Stomach (tissue), 8 donors: ENCODE measurements at regions not wholly inside any gene's neighbourhood (a gene's known extent, or its start where the extent isn't known, plus 50 kb on each side); places are given as distances from the start of the nearest gene placed in this dataset.

ENCODE experiments used
- DNase-seq, 2 donors: peaks; one replicate each; pipeline versions ENCODE4 v3.0.0 to v3.0.0-alpha.2; 2013 to 2019
- H3K27ac ChIP-seq, 5 donors: fragments of 200-600 bp in 4 of 5; sonication (generic) in 4 of 5; one replicate each; pipeline ENCODE4 v1.5.1; 2013 to 2019; ENCODE audit warnings: mild to moderate bottlenecking in 1 of 5, moderate library complexity in 1 of 5
- H3K27me3 ChIP-seq, 3 donors: fragments of 200-600 bp; sonication (generic); one replicate each; pipeline ENCODE4 v1.5.1; 2017 to 2019; ENCODE audit warnings: mixed run types in 1 of 3
- H3K36me3 ChIP-seq, 4 donors: fragments of 200-600 bp; sonication (generic); 1 replicate in 3 of 4; 2 replicates in 1 of 4; pipeline ENCODE4 v1.5.1; 2016 to 2019
- H3K4me1 ChIP-seq, 4 donors: fragments of 200-600 bp; sonication (generic); one replicate each; pipeline ENCODE4 v1.5.1; 2016 to 2019
- H3K4me3 ChIP-seq, 4 donors: fragments of 200-600 bp; sonication (generic) in 3 of 4; one replicate each; pipeline ENCODE4 v1.5.1; 2016 to 2019; ENCODE audit warnings: mild to moderate bottlenecking in 1 of 4
- H3K9me3 ChIP-seq, 4 donors: fragments of 200-600 bp; sonication (generic); one replicate each; pipeline ENCODE4 v1.5.1; 2016 to 2019
- EP300 ChIP-seq: sonication (generic); formaldehyde crosslinking; IDR thresholded peaks from one replicate; pipeline ENCODE4 v1.6.1; 2017; ENCODE audit warnings: antibody characterized with exemption
- POLR2A ChIP-seq, 4 donors: fragments of 450-650 bp; IDR thresholded peaks; one replicate each; pipeline ENCODE4 v1.6.1; 2016; ENCODE audit warnings: antibody characterized with exemption in 4 of 4, control low read depth in 2 of 4, mild to moderate bottlenecking in 1 of 4, moderate library complexity in 1 of 4
- POLR2AphosphoS5 ChIP-seq, 3 donors: sonication (generic); formaldehyde crosslinking; IDR thresholded peaks; one replicate each; pipeline ENCODE4 v1.6.1; 2016; ENCODE audit warnings: antibody characterized with exemption in 3 of 3
- WGBS, 5 donors: extraction: QIAGEN DNeasy Blood & Tissue Kit in 3 of 5; methylation state at CpG; one replicate each; pipeline versions ENCODE4 v1.1.5 to v1.1.7; 2013 to 2018; 5-methylcytosine and 5-hydroxymethylcytosine counted together
- intact Hi-C: fragments of 100-400 bp; cut with DNase I; formaldehyde crosslinking; loops from one replicate; pipeline ENCODE4 v1.15.1; 2023; ENCODE audit warnings: low total_unique reads
- TF ChIP-seq, protein P1 (sequence below), 7 experiments: fragments of 450-650 bp in 4 of 7; fragments of 200-600 bp in 3 of 7; sonication (generic) in 3 of 7; IDR thresholded peaks; one replicate each; pipeline ENCODE4 v1.5.1; 2016 to 2019; ENCODE audit warnings: antibody characterized with exemption in 7 of 7, control low read depth in 2 of 7, mild to moderate bottlenecking in 1 of 7
- donor health status: healthy with polysubstance abuse.
- donor health status: Bipolar disorder and iron deficiency.
- donor health status: healthy.

DNA sequence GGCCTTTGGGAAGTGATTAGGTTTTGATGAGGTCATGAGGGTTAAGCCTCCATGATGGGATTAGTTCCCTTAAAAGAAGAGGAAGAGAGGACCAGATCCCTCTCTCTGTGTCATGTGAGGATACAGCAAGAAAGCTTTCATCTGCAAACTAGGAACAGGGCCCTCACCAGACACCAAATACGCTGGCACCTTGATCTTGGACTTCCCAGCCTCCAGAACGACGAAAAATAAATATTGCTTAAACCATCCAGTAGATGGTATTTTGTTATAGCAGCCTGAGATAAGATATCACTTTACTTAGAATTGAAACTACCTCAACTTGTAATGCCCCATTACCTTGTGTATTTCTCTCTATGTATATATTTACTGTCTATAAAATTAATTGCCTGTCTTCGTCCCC, 65.4 kb upstream of the NNAT start:
- no peak for TF ChIP-seq EP300
- TF ChIP-seq, protein P1, sequence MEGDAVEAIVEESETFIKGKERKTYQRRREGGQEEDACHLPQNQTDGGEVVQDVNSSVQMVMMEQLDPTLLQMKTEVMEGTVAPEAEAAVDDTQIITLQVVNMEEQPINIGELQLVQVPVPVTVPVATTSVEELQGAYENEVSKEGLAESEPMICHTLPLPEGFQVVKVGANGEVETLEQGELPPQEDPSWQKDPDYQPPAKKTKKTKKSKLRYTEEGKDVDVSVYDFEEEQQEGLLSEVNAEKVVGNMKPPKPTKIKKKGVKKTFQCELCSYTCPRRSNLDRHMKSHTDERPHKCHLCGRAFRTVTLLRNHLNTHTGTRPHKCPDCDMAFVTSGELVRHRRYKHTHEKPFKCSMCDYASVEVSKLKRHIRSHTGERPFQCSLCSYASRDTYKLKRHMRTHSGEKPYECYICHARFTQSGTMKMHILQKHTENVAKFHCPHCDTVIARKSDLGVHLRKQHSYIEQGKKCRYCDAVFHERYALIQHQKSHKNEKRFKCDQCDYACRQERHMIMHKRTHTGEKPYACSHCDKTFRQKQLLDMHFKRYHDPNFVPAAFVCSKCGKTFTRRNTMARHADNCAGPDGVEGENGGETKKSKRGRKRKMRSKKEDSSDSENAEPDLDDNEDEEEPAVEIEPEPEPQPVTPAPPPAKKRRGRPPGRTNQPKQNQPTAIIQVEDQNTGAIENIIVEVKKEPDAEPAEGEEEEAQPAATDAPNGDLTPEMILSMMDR (IDR thresholded peaks at IDR 0.05) = no peak
- no peak for TF ChIP-seq POLR2A (IDR thresholded peaks at IDR 0.05)
- TF ChIP-seq POLR2AphosphoS5 (IDR thresholded peaks at IDR 0.05) = no peak

DNA sequence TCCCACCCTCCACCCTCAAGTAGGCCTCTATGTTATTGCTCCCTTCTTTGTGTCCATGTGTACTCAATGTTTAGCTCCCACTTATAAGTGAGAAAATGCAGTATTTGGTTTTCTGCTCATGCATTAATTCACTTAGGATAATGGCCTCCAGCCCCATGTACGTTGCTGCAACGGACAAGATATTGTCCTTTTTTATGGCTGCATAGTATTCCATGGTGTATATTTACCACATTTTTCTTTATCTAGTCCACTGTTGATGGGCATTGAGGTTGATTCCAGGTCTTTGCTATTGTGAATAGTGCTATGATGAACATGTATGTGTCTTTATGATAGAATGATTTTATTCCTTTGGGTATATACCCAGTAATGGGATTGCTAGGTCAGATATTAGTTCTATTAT, 64.1 kb upstream of the NNAT start:
- WGBS, 5 donors = 74 to 80% (median 79%) methylated on average over 2 of the region's 2 CpGs
- no peaks in the 10 kb centered on the region for H3K36me3 ChIP-seq
- H3K27me3 ChIP-seq = peaks cover 0 to 5% (median 0%) of the 10 kb centered on the region in 3 donors
- no peak for DNase-seq
- TF ChIP-seq POLR2A (IDR thresholded peaks at IDR 0.05) = no peak
- no peak overlapping the region for H3K27ac ChIP-seq
- peaks cover 5 to 60% (median 37%) of the 10 kb centered on the region in 4 donors for H3K9me3 ChIP-seq
- H3K4me1 ChIP-seq = no peaks in the 10 kb centered on the region
- H3K4me3 ChIP-seq = no peak overlapping the region
- intact Hi-C loops = no loop called here

More for the DNA sequence above, 65.4 kb upstream of the NNAT start:
- H3K9me3 ChIP-seq = peaks cover 5 to 59% (median 37%) of the 10 kb centered on the region in 4 donors
- intact Hi-C loops = no loop called here
- no peak overlapping the region for H3K4me3 ChIP-seq
- no peaks in the 10 kb centered on the region for H3K4me1 ChIP-seq
- WGBS, 5 donors = 65 to 78% (median 69%) methylated on average over 4 of the region's 4 CpGs
- H3K27me3 ChIP-seq = peaks cover 0 to 7% (median 0%) of the 10 kb centered on the region in 3 donors
- H3K36me3 ChIP-seq = no peaks in the 10 kb centered on the region
- DNase-seq = no peak
- H3K27ac ChIP-seq = no peak overlapping the region

DNA sequence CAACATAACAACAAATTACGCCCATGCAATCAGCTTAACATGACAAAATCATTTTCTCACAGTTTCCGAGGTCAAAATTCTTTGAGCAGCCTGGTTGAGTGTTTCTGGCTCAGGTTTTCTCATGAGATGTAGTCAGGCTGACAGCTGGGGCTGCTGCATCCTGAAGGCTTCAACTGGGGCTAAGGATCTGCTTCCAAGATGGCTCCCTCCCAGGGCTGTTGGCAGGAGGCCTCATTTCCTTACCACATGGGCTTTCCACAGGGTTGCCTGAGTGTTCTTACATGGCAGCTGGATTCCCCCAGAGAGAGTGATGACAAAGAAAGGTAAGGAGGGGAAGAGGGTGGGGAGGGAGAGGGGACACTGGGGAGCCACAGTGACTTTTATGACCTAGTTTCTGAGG, 63.1 kb upstream of the NNAT start:
- no peak for DNase-seq
- 91 to 98% (median 95%) methylated on average over 2 of the region's 2 CpGs for WGBS, 5 donors
- H3K9me3 ChIP-seq = peaks cover 5 to 60% (median 37%) of the 10 kb centered on the region in 4 donors
- TF ChIP-seq POLR2A (IDR thresholded peaks at IDR 0.05) (no peak), EP300 (no peak), POLR2AphosphoS5 (IDR thresholded peaks at IDR 0.05) (no peak)
- TF ChIP-seq, protein P1 (IDR thresholded peaks at IDR 0.05) = no peak
- H3K4me3 ChIP-seq = no peak overlapping the region
- no peak overlapping the region for H3K27ac ChIP-seq
- no peaks in the 10 kb centered on the region for H3K27me3 ChIP-seq
- H3K36me3 ChIP-seq = no peaks in the 10 kb centered on the region
- intact Hi-C loops = no loop called here
- no peaks in the 10 kb centered on the region for H3K4me1 ChIP-seq

DNA sequence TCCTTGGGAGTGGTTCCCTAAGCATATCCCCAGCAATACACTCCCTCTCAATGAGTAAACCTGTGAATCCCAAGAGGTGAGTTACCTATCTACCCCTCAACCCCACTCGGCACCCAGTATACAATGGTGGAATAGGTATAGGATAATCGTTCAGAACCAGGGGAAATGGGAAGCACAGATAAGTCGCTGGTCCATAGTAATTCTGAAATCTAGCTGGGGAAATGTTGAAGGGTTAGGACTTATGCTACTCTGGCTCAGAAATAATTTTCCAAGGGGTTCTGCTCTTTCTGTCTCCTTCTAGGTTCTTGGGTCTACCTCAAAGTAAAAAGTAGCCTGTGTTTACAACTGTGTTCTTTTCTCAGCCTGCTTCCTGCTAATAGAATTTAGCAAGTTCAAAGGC, 62.3 kb upstream of the NNAT start:
- TF ChIP-seq POLR2AphosphoS5 (IDR thresholded peaks at IDR 0.05) (no peak), EP300 (no peak), POLR2A (IDR thresholded peaks at IDR 0.05) (no peak)
- TF ChIP-seq, protein P1 (IDR thresholded peaks at IDR 0.05) = no peak
- no peak overlapping the region for H3K4me3 ChIP-seq
- intact Hi-C loops = no loop called here
- no peaks in the 10 kb centered on the region for H3K27me3 ChIP-seq
- H3K27ac ChIP-seq = no peak overlapping the region
- H3K4me1 ChIP-seq = no peaks in the 10 kb centered on the region
- H3K36me3 ChIP-seq = no peaks in the 10 kb centered on the region
- peaks cover 5 to 60% (median 37%) of the 10 kb centered on the region in 4 donors for H3K9me3 ChIP-seq
- no peak for DNase-seq
- 88 to 97% (median 94%) methylated on average over 3 of the region's 3 CpGs for WGBS, 5 donors

DNA sequence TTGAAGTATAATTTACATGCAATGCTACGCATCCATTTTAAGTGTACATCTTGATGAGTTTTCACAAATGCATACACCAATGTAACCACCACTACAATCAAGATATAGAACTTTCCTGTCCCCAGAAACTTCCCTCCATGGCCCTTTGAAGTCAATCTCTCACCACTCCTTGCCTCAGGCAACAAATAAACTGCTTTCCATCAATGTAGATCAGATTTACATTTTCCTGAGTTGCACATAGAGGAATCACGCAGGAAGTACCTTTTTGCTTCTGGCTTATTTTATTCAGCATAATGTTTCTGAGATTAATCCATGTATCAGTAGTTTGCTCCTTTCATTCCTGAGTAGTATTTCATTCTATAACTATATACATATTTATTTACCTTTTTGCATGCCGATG, 59.6 kb upstream of the NNAT start:
- H3K27ac ChIP-seq = no peak overlapping the region
- H3K4me1 ChIP-seq = no peaks in the 10 kb centered on the region
- peaks cover 0 to 3% (median 0%) of the 10 kb centered on the region in 3 donors for H3K27me3 ChIP-seq
- no peaks in the 10 kb centered on the region for H3K36me3 ChIP-seq
- intact Hi-C loops = no loop called here
- 89 to 97% (median 94%) methylated on average over 3 of the region's 3 CpGs for WGBS, 5 donors
- peaks cover 0 to 38% (median 16%) of the 10 kb centered on the region in 4 donors for H3K9me3 ChIP-seq
- no peak overlapping the region for H3K4me3 ChIP-seq
- DNase-seq = no peak
- TF ChIP-seq EP300 = no peak
- TF ChIP-seq POLR2AphosphoS5 (IDR thresholded peaks at IDR 0.05) = no peak
- TF ChIP-seq, protein P1 (IDR thresholded peaks at IDR 0.05) = no peak
- no peak for TF ChIP-seq POLR2A (IDR thresholded peaks at IDR 0.05)
